ENCODE measurements at regions not wholly inside any gene's neighbourhood (a gene's known extent, or its start where the extent isn't known, plus 50 kb on each side); places are given as distances from the start of the nearest gene placed in this dataset.

DNA sequence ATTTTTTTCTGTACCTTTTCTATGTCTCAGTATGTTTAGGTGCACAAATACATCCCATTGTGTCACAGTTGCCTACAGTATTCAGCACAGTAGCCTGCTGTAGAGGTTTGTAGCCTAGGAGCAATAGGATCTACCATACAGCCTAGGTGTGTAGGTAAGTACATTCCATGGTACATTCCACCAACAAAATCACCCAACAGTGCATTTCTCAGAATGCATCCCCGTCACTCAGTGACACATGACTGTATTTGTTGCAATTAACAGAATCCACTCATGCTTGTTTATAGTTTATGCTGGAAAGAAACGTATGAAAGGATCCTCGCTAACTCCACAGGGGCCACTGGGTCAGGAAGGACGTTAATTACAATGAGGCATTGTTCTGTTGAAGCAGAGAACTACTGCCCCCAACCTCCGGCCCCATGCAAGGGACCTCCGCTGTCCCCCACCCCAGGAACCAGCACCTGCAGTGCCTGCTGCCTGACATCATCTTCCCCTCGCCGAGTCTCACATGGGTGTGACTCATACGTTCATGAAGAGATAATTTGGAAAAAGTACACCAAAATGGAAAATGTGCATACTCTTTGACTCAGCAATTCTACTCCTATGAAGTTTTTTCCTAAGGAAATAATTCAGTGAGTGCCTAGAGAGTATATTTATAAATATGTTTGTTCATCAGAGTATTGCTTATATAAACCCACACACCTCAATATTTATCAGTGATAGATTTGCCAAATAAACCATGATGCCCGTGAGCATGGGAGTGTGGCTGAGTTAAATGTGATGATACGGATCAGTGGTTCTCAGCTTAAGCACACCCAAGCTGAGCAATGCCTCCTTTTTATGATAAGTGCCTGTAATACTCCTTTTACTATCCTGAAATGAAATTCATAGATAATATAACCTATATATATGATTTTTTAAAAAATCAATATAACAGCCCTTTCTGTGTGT is 156.4 kb upstream of the ECI2 start (continued):
- TF ChIP-seq, protein P1, sequence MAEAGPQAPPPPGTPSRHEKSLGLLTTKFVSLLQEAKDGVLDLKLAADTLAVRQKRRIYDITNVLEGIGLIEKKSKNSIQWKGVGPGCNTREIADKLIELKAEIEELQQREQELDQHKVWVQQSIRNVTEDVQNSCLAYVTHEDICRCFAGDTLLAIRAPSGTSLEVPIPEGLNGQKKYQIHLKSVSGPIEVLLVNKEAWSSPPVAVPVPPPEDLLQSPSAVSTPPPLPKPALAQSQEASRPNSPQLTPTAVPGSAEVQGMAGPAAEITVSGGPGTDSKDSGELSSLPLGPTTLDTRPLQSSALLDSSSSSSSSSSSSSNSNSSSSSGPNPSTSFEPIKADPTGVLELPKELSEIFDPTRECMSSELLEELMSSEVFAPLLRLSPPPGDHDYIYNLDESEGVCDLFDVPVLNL (CRISPR knock-in tag; IDR thresholded peaks at IDR 0.05; ENCODE audit: low read depth), result no peak
- no peak for TF ChIP-seq SIRT6 (IDR thresholded peaks at IDR 0.05; ENCODE audit: low read depth, low read length)
- TF ChIP-seq, protein P2, sequence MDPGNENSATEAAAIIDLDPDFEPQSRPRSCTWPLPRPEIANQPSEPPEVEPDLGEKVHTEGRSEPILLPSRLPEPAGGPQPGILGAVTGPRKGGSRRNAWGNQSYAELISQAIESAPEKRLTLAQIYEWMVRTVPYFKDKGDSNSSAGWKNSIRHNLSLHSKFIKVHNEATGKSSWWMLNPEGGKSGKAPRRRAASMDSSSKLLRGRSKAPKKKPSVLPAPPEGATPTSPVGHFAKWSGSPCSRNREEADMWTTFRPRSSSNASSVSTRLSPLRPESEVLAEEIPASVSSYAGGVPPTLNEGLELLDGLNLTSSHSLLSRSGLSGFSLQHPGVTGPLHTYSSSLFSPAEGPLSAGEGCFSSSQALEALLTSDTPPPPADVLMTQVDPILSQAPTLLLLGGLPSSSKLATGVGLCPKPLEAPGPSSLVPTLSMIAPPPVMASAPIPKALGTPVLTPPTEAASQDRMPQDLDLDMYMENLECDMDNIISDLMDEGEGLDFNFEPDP (CRISPR knock-in tag; IDR thresholded peaks at IDR 0.05), result no peak
- TF ChIP-seq MEF2D (tag; conservative IDR thresholded peaks at IDR 0.05; ENCODE audit: low read depth), result no peak
- TF ChIP-seq MITF (IDR thresholded peaks at IDR 0.05), result peak; percentile 85
- no peak for TF ChIP-seq KLF16 (IDR thresholded peaks at IDR 0.05)
- no peak for TF ChIP-seq HEY1 (CRISPR knock-in tag; IDR thresholded peaks at IDR 0.05; ENCODE audit: borderline replicate concordance)
- TF ChIP-seq, protein P3, sequence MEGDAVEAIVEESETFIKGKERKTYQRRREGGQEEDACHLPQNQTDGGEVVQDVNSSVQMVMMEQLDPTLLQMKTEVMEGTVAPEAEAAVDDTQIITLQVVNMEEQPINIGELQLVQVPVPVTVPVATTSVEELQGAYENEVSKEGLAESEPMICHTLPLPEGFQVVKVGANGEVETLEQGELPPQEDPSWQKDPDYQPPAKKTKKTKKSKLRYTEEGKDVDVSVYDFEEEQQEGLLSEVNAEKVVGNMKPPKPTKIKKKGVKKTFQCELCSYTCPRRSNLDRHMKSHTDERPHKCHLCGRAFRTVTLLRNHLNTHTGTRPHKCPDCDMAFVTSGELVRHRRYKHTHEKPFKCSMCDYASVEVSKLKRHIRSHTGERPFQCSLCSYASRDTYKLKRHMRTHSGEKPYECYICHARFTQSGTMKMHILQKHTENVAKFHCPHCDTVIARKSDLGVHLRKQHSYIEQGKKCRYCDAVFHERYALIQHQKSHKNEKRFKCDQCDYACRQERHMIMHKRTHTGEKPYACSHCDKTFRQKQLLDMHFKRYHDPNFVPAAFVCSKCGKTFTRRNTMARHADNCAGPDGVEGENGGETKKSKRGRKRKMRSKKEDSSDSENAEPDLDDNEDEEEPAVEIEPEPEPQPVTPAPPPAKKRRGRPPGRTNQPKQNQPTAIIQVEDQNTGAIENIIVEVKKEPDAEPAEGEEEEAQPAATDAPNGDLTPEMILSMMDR (IDR thresholded peaks at IDR 0.05 in 2 of 3, conservative IDR thresholded peaks at IDR 0.05 in 1 of 3; ENCODE audit: insufficient read depth in 2 of 3, low read depth in 1 of 3, low read length in 3 of 3), result no peak
- peak; percentile 63; the same call in 1 of the 2 replicates for TF ChIP-seq TOE1 (IDR thresholded peaks at IDR 0.05; ENCODE audit: borderline replicate concordance)
- TF ChIP-seq TOE1 (CRISPR knock-in tag; IDR thresholded peaks at IDR 0.05; ENCODE audit: borderline replicate concordance, low read depth), result no peak
- no peak for TF ChIP-seq CBFB (CRISPR knock-in tag; IDR thresholded peaks at IDR 0.05)
- no peak for TF ChIP-seq FOXA3 (CRISPR knock-in tag; conservative IDR thresholded peaks at IDR 0.05 in 1 of 2, IDR thresholded peaks at IDR 0.05 in 1 of 2)
- TF ChIP-seq EP300 (IDR thresholded peaks at IDR 0.05; ENCODE audit: low read length), result peak; percentile 76
- TF ChIP-seq RBM34 (IDR thresholded peaks at IDR 0.05; ENCODE audit: borderline replicate concordance, insufficient read depth, low read length), result no peak
- no peak for TF ChIP-seq CCAR2 (IDR thresholded peaks at IDR 0.05; ENCODE audit: low read depth, low read length)
- no peak for TF ChIP-seq NKRF (IDR thresholded peaks at IDR 0.05; ENCODE audit: borderline replicate concordance)
- no peak for TF ChIP-seq WHSC1 (IDR thresholded peaks at IDR 0.05; ENCODE audit: low read length)

All from K562 (cell line).